ENCODE measurements at regions not wholly inside any gene's neighbourhood (a gene's known extent, or its start where the extent isn't known, plus 50 kb on each side); places are given as distances from the start of the nearest gene placed in this dataset.

DNA sequence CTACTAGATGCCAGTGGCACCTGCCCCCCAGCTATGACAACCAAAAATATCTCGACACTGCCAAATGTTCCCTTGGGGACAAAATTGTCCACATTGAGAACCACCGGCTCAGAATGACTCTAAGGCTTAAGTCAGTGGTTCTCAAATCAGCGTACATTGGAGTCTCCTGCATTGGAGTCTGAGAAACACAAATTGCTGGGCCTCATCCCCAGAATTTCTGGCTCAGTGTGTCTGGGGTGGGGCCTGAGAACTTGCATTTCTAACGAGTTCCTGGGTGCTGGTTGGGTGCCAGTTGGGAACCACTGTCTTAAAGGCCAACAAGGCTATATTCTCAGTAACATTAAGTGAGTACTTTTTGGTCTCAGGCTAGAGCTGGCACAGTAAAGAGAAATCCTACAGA lies 77.7 kb upstream of the GADD45A start:
- CTCF ChIA-PET = interaction anchor here (0.6 to 2.0 kb wide), 2 partner anchors 77 to 153 kb away, joined by 3 to 8 read pairs; partner anchors contain the start of gene GADD45A
- Histone ChIP-seq H3K4me2 (ENCODE audit: control insufficient read depth, insufficient read depth) (no peak overlapping the region), H3K4me3 (no peak overlapping the region), H3K9ac (ENCODE audit: control insufficient read depth, insufficient read depth, low read length) (no peak overlapping the region), H3K36me3 (ENCODE audit: control insufficient read depth in 2 of 2, insufficient read depth in 2 of 2, low read length in 1 of 2) (no peaks in the 10 kb centered on the region), H3K9me3 (replicated peaks; ENCODE audit: control insufficient read depth, insufficient read depth, low read length) (no peaks in the 10 kb centered on the region), H4K20me1 (ENCODE audit: control insufficient read depth, insufficient read depth) (no peaks in the 10 kb centered on the region), H3K79me2 (ENCODE audit: control insufficient read depth, insufficient read depth, low read length) (no peaks in the 10 kb centered on the region), H3K27me3 (replicated peaks in 1 of 2; ENCODE audit: control insufficient read depth in 2 of 2, insufficient read depth in 2 of 2, low read length in 1 of 2) (no peaks in the 10 kb centered on the region), H3K27ac (ENCODE audit: control insufficient read depth, insufficient read depth) (no peak overlapping the region), H2AFZ (ENCODE audit: control insufficient read depth, low read depth, low read length) (no peak overlapping the region), H3K4me1 (ENCODE audit: control insufficient read depth, insufficient read depth, low read length) (no peaks in the 10 kb centered on the region)
- intact Hi-C loops (cut with micrococcal nuclease; ENCODE audit: unreplicated experiment) (no loop called here), in situ Hi-C loops (cut with MboI) (no loop called here)
- no TSS peak for BruUV-seq (replicated peaks)
- FAIRE-seq = no peak
- WGBS (ENCODE audit: insufficient coverage, insufficient replicate concordance, low lambda C conversion rate, missing lambda C conversion rate) = 12% methylated on average over 4 of the region's 4 CpGs
- SMC1A ChIA-PET (ENCODE audit: uncharacterized antibody, unreplicated experiment) = interaction anchor here (0.8 to 4.0 kb wide), 6 partner anchors 11 to 408 kb away, joined by 3 to 19 read pairs (median 5); partner anchors contain the start of gene GADD45A
- RAD21 ChIA-PET (ENCODE audit: unreplicated experiment) = interaction anchor here (0.6 to 1.3 kb wide), 4 partner anchors 42 to 417 kb away, joined by 3 to 4 read pairs (median 3); partner anchors contain the start of gene GADD45A
- POLR2A ChIA-PET = interaction anchor here (1.1 kb wide), 1 partner anchor 11 kb away, joined by 3 read pairs; no protein-coding TSS in a partner anchor
- no peak for DNase-seq (ENCODE audit: low read depth, low spot score)
- ATAC-seq = no peak
- TF ChIP-seq SP1 (IDR thresholded peaks at IDR 0.05; ENCODE audit: low read depth, low read length) = no peak
- TF ChIP-seq, protein P1, sequence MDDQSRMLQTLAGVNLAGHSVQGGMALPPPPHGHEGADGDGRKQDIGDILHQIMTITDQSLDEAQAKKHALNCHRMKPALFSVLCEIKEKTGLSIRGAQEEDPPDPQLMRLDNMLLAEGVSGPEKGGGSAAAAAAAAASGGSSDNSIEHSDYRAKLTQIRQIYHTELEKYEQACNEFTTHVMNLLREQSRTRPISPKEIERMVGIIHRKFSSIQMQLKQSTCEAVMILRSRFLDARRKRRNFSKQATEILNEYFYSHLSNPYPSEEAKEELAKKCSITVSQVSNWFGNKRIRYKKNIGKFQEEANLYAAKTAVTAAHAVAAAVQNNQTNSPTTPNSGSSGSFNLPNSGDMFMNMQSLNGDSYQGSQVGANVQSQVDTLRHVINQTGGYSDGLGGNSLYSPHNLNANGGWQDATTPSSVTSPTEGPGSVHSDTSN (IDR thresholded peaks at IDR 0.05; ENCODE audit: insufficient replicate concordance, low read depth, low read length) = no peak
- TF ChIP-seq CBX5 (IDR thresholded peaks at IDR 0.05; ENCODE audit: low read depth) = no peak
- no peak for TF ChIP-seq SUPT20H (IDR thresholded peaks at IDR 0.05; ENCODE audit: borderline replicate concordance, control insufficient read depth, low read depth, low read length)
- no peak for TF ChIP-seq JUNB (IDR thresholded peaks at IDR 0.05)
- TF ChIP-seq, protein P2, sequence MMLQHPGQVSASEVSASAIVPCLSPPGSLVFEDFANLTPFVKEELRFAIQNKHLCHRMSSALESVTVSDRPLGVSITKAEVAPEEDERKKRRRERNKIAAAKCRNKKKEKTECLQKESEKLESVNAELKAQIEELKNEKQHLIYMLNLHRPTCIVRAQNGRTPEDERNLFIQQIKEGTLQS (IDR thresholded peaks at IDR 0.05; ENCODE audit: borderline replicate concordance, extremely low read depth, low read depth, low read length) = no peak
- no peak for TF ChIP-seq SRF (IDR thresholded peaks at IDR 0.05; ENCODE audit: low read depth in 2 of 2, low read length in 2 of 2)
- TF ChIP-seq KAT2A (conservative IDR thresholded peaks at IDR 0.05; ENCODE audit: control insufficient read depth, low read depth, low read length) = no peak
- TF ChIP-seq, protein P3, sequence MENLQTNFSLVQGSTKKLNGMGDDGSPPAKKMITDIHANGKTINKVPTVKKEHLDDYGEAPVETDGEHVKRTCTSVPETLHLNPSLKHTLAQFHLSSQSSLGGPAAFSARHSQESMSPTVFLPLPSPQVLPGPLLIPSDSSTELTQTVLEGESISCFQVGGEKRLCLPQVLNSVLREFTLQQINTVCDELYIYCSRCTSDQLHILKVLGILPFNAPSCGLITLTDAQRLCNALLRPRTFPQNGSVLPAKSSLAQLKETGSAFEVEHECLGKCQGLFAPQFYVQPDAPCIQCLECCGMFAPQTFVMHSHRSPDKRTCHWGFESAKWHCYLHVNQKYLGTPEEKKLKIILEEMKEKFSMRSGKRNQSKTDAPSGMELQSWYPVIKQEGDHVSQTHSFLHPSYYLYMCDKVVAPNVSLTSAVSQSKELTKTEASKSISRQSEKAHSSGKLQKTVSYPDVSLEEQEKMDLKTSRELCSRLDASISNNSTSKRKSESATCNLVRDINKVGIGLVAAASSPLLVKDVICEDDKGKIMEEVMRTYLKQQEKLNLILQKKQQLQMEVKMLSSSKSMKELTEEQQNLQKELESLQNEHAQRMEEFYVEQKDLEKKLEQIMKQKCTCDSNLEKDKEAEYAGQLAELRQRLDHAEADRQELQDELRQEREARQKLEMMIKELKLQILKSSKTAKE (IDR thresholded peaks at IDR 0.05; ENCODE audit: low read depth, poor library complexity, severe bottlenecking) = no peak

All from GM12878 (cell line).